ENCODE measurements at regions not wholly inside any gene's neighbourhood (a gene's known extent, or its start where the extent isn't known, plus 50 kb on each side); places are given as distances from the start of the nearest gene placed in this dataset.

- DNase-seq (ENCODE audit: low read depth): no peak
- H3K4me3 ChIP-seq (ENCODE audit: control insufficient read depth, low read depth, low read length): no peak overlapping the region
- TF ChIP-seq, protein P1, sequence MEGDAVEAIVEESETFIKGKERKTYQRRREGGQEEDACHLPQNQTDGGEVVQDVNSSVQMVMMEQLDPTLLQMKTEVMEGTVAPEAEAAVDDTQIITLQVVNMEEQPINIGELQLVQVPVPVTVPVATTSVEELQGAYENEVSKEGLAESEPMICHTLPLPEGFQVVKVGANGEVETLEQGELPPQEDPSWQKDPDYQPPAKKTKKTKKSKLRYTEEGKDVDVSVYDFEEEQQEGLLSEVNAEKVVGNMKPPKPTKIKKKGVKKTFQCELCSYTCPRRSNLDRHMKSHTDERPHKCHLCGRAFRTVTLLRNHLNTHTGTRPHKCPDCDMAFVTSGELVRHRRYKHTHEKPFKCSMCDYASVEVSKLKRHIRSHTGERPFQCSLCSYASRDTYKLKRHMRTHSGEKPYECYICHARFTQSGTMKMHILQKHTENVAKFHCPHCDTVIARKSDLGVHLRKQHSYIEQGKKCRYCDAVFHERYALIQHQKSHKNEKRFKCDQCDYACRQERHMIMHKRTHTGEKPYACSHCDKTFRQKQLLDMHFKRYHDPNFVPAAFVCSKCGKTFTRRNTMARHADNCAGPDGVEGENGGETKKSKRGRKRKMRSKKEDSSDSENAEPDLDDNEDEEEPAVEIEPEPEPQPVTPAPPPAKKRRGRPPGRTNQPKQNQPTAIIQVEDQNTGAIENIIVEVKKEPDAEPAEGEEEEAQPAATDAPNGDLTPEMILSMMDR (IDR thresholded peaks at IDR 0.05; ENCODE audit: control insufficient read depth, insufficient read depth, low read depth, low read length, missing control alignments): no peak
Observed at GRCh38 chr4:89398644-89399043, 91.0 kb upstream of the GPRIN3 start.

DNA sequence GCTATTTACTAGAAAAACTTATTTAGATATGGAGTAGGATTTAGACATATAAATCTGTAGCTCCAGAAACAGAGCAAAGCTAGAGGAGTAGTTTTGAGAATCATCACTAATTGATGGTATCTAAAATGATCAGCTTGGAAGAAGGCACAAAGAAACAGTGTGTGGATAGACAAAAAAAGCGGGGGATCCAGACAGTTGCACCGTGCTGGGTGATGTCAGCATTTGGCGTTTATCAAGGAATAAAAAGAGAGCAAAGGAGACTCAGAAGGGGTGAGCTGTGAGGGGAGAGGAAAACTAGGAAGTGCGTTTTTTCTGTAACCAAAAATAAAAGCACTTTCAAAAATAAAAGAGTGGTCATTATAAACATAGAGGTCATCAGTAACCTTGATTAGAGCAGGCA, 90.5 kb upstream of the GPRIN3 start:
- DNase-seq (ENCODE audit: low read depth): no peak
- TF ChIP-seq, protein P1 (IDR thresholded peaks at IDR 0.05; ENCODE audit: control insufficient read depth, insufficient read depth, low read depth, low read length, missing control alignments): no peak
- no peak overlapping the region for H3K4me3 ChIP-seq (ENCODE audit: control insufficient read depth, low read depth, low read length)

- H3K4me3 ChIP-seq (ENCODE audit: control insufficient read depth, low read depth, low read length): no peak overlapping the region
- no peak for DNase-seq (ENCODE audit: low read depth)
- TF ChIP-seq, protein P1 (IDR thresholded peaks at IDR 0.05; ENCODE audit: control insufficient read depth, insufficient read depth, low read depth, low read length, missing control alignments): no peak
Observed at GRCh38 chr4:89397441-89397840, 89.8 kb upstream of the GPRIN3 start.

GRCh38 chr4:89382439-89382838, 74.8 kb upstream of the GPRIN3 start:
- TF ChIP-seq, protein P1 (IDR thresholded peaks at IDR 0.05; ENCODE audit: control insufficient read depth, insufficient read depth, low read depth, low read length, missing control alignments): no peak
- no peak for DNase-seq (ENCODE audit: low read depth)
- no peak overlapping the region for H3K4me3 ChIP-seq (ENCODE audit: control insufficient read depth, low read depth, low read length)

DNA sequence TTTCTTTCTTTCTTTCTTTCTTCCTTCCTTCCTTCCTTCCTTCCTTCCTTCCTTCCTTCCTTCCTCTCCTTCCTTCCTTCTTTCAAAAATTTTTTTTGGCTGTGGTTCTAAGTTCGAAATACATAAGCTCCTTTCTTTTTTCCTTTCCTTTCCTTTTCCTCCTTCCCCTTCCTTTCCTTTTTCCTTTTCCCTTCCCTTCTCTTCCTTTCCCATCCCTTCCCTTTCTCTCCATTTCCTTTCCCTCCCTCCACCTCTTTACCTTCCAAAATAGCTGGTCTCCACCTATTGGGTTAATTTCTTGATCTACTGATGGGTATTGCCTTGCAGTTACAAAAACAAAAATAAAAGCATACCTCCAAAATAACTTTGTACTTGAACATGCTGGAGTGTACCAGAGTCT, 73.4 kb upstream of the GPRIN3 start:
- no peak for DNase-seq (ENCODE audit: low read depth)

DNA sequence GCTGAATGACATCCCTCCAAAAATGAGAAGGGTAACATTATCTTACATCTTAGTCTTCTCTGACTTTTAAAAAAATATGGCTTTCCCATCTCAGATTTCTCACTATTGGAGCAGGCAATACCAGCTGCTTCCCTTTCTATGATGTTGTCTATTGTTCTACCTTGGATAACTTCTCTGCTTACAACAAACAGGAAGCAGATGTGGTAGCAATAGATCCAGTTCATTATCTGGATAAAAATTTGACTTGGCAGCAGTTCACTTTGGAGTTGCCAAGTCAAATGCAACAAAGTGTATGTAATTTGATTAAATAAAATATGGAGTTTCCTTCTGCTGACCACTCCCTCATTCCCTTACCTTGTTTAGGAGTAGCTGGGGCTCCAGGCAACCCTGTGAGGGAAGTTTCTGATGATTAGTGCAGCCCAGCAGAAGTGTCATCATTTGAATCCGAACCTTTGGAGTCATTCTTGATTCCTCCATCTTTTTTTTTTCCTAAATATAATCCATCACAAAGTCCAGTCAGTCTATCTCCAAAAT, 72.0 kb upstream of the GPRIN3 start:
- no peak overlapping the region for H3K4me3 ChIP-seq (ENCODE audit: control insufficient read depth, low read depth, low read length)
- TF ChIP-seq, protein P1 (IDR thresholded peaks at IDR 0.05; ENCODE audit: control insufficient read depth, insufficient read depth, low read depth, low read length, missing control alignments): no peak
- DNase-seq (ENCODE audit: low read depth): no peak

More for the DNA sequence above, 73.4 kb upstream of the GPRIN3 start:
- TF ChIP-seq, protein P1 (IDR thresholded peaks at IDR 0.05; ENCODE audit: control insufficient read depth, insufficient read depth, low read depth, low read length, missing control alignments): no peak
- no peak overlapping the region for H3K4me3 ChIP-seq (ENCODE audit: control insufficient read depth, low read depth, low read length)

GRCh38 chr4:89373394-89373793, 65.8 kb upstream of the GPRIN3 start:
- H3K4me3 ChIP-seq (ENCODE audit: control insufficient read depth, low read depth, low read length): no peak overlapping the region
- no peak for DNase-seq (ENCODE audit: low read depth)
- TF ChIP-seq, protein P1 (IDR thresholded peaks at IDR 0.05; ENCODE audit: control insufficient read depth, insufficient read depth, low read depth, low read length, missing control alignments): no peak
